GM18867 (cell line): ENCODE measurements at regions not wholly inside any gene's neighbourhood (a gene's known extent, or its start where the extent isn't known, plus 50 kb on each side); places are given as distances from the start of the nearest gene placed in this dataset.

Experiments used
- ATAC-seq: cut with Tn5 transposase; IDR thresholded peaks from one replicate; pipeline ENCODE4 v1.9.1; 2021; ENCODE audit warnings: mild to moderate bottlenecking, moderate library complexity; ENCODE audit not compliant: unreplicated experiment

GRCh38 chr7:16026253-16027020, 340.0 kb upstream of the MEOX2 start:
- no peak for ATAC-seq

- no peak for ATAC-seq
Observed at GRCh38 chr7:16025696-16026095, 339.2 kb upstream of the MEOX2 start.

- no peak for ATAC-seq
Observed at GRCh38 chr7:16023503-16023902, 337.0 kb upstream of the MEOX2 start.

- ATAC-seq, result no peak
Observed at GRCh38 chr7:16023046-16023445, 336.6 kb upstream of the MEOX2 start.

- no peak for ATAC-seq
Observed at GRCh38 chr7:16021851-16022250, 335.4 kb upstream of the MEOX2 start.

- ATAC-seq, result no peak
Observed at GRCh38 chr7:16015981-16016380, 329.5 kb upstream of the MEOX2 start.

GRCh38 chr7:16014031-16014430, 327.5 kb upstream of the MEOX2 start:
- no peak for ATAC-seq

- no peak for ATAC-seq
Observed at GRCh38 chr7:16007911-16008310, 321.4 kb upstream of the MEOX2 start.

- no peak for ATAC-seq
Observed at GRCh38 chr7:16004702-16005101, 318.2 kb upstream of the MEOX2 start.

- no peak for ATAC-seq
Observed at GRCh38 chr7:16001477-16001876, 315.0 kb upstream of the MEOX2 start.

GRCh38 chr7:15998617-15999016, 312.1 kb upstream of the MEOX2 start:
- no peak for ATAC-seq

GRCh38 chr7:15995027-15995426, 308.5 kb upstream of the MEOX2 start:
- ATAC-seq, result no peak

- no peak for ATAC-seq
Observed at GRCh38 chr7:15989194-15989593, 302.7 kb upstream of the MEOX2 start.

GRCh38 chr7:15985587-15986384, 299.3 kb upstream of the MEOX2 start:
- ATAC-seq, result no peak

- ATAC-seq, result no peak
Observed at GRCh38 chr7:15977663-15978062, 291.2 kb upstream of the MEOX2 start.

GRCh38 chr7:15972862-15973275, 286.4 kb upstream of the MEOX2 start:
- ATAC-seq, result no peak

GRCh38 chr7:15967551-15967950, 281.1 kb upstream of the MEOX2 start:
- no peak for ATAC-seq

GRCh38 chr7:15967121-15967520, 280.6 kb upstream of the MEOX2 start:
- no peak for ATAC-seq

- no peak for ATAC-seq
Observed at GRCh38 chr7:15963206-15963605, 276.7 kb upstream of the MEOX2 start.

- no peak for ATAC-seq
Observed at GRCh38 chr7:15954671-15955354, 268.3 kb upstream of the MEOX2 start.

GRCh38 chr7:15950299-15950698, 263.8 kb upstream of the MEOX2 start:
- no peak for ATAC-seq

- ATAC-seq, result no peak
Observed at GRCh38 chr7:15947754-15948153, 261.3 kb upstream of the MEOX2 start.
